HG03095 (cell line): ENCODE measurements at regions not wholly inside any gene's neighbourhood (a gene's known extent, or its start where the extent isn't known, plus 50 kb on each side); places are given as distances from the start of the nearest gene placed in this dataset.

Source experiments
- ATAC-seq: cut with Tn5 transposase; IDR thresholded peaks from one replicate; pipeline ENCODE4 v1.9.1; 2021; ENCODE audit warnings: moderate library complexity; ENCODE audit not compliant: unreplicated experiment

- no peak for ATAC-seq
These were observed 235.3 kb upstream of the N4BP1 start for GRCh38 chr16:48845261-48845660.

- no peak for ATAC-seq
These were observed 228.4 kb upstream of the N4BP1 start for GRCh38 chr16:48838349-48838748.

GRCh38 chr16:48836636-48837035, 226.7 kb upstream of the N4BP1 start:
- ATAC-seq = no peak

GRCh38 chr16:48836067-48836466, 226.1 kb upstream of the N4BP1 start:
- no peak for ATAC-seq

- no peak for ATAC-seq
These were observed 224.6 kb upstream of the N4BP1 start for GRCh38 chr16:48834576-48834975.

- no peak for ATAC-seq
These were observed 223.5 kb upstream of the N4BP1 start for GRCh38 chr16:48833461-48833860.

- no peak for ATAC-seq
These were observed 221.2 kb upstream of the N4BP1 start for GRCh38 chr16:48831076-48831722.

GRCh38 chr16:48829336-48830310, 219.6 kb upstream of the N4BP1 start:
- no peak for ATAC-seq

- no peak for ATAC-seq
These were observed 214.3 kb upstream of the N4BP1 start for GRCh38 chr16:48824271-48824670.

GRCh38 chr16:48822431-48822830, 212.5 kb upstream of the N4BP1 start:
- no peak for ATAC-seq

- no peak for ATAC-seq
These were observed 210.4 kb upstream of the N4BP1 start for GRCh38 chr16:48820379-48820778.

GRCh38 chr16:48818257-48818656, 208.3 kb upstream of the N4BP1 start:
- no peak for ATAC-seq

GRCh38 chr16:48817032-48817431, 207.1 kb upstream of the N4BP1 start:
- no peak for ATAC-seq

- ATAC-seq = no peak
These were observed 206.4 kb upstream of the N4BP1 start for GRCh38 chr16:48816393-48816792.

- ATAC-seq = no peak
These were observed 205.0 kb upstream of the N4BP1 start for GRCh38 chr16:48814994-48815393.

GRCh38 chr16:48813485-48813884, 203.5 kb upstream of the N4BP1 start:
- ATAC-seq = no peak

- no peak for ATAC-seq
These were observed 202.9 kb upstream of the N4BP1 start for GRCh38 chr16:48812856-48813255.

GRCh38 chr16:48811478-48811877, 201.5 kb upstream of the N4BP1 start:
- ATAC-seq = no peak

GRCh38 chr16:48810803-48811453, 200.9 kb upstream of the N4BP1 start:
- ATAC-seq = no peak

- no peak for ATAC-seq
These were observed 200.4 kb upstream of the N4BP1 start for GRCh38 chr16:48810436-48810802.

GRCh38 chr16:48790151-48790550, 180.2 kb upstream of the N4BP1 start:
- no peak for ATAC-seq

GRCh38 chr16:48788475-48788874, 178.5 kb upstream of the N4BP1 start:
- no peak for ATAC-seq
